ENCODE measurements at regions not wholly inside any gene's neighbourhood (a gene's known extent, or its start where the extent isn't known, plus 50 kb on each side); places are given as distances from the start of the nearest gene placed in this dataset.
"Not testable (repeated sequence)": the region's sequence is repeated elsewhere in the genome, so short reads cannot be mapped to it uniquely, and the experiment has no call there.

DNA sequence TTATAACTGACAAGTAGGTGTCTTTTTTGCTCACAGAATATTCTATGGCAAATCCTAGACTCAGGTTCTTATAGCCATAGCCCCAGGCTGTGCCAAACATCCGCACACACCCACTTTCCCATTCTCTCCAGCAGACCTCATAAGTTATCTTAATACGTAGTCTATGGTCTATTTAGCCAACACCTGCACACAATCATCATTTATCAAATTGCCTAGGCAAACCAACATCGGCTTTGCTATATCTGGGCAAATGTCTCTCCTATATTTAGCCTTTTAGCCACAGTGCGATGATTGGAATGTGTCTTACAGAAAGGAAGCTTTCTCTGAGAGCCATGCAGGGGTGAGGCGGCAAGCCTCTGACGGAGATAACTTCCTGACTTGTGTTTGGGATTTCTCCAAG, 128.0 kb downstream of the POTEC start:
- H3K9me3 ChIP-seq (ENCODE audit: control insufficient read depth, insufficient read depth, low read depth, low read length); POLR2A ChIA-PET; H3K4me3 ChIP-seq (ENCODE audit: low read depth, low read length); H3K27ac ChIP-seq (ENCODE audit: extremely low read depth, low read depth, low read length); CTCF ChIA-PET; H3K4me1 ChIP-seq (ENCODE audit: control insufficient read depth, insufficient read depth, low read length); H3K36me3 ChIP-seq (ENCODE audit: control insufficient read depth in 2 of 2, insufficient read depth in 1 of 2, low read length in 2 of 2): not testable (repeated sequence)

DNA sequence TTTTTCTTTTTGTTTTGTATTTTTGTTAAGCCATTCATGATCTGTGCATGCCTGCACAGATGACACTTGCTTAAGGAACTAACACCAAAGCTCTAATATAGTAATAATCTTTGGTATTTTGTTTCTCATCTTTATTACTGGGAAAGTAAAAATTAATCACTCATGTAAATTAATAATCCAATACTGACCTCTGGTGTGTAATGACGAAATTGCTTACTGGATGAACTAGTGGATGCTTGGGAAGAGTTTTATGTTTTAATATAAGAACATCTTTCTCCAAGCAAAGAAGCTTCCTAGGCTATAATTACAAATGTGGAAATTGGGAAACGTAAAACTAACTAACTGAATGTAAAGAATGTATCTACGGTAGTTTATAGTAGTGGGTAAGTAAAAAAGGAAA, 147.9 kb downstream of the POTEC start:
- H3K4me3 ChIP-seq (ENCODE audit: low read depth, low read length); H3K36me3 ChIP-seq (ENCODE audit: control insufficient read depth in 2 of 2, insufficient read depth in 1 of 2, low read length in 2 of 2); H3K4me1 ChIP-seq (ENCODE audit: control insufficient read depth, insufficient read depth, low read length); POLR2A ChIA-PET; CTCF ChIA-PET; H3K9me3 ChIP-seq (ENCODE audit: control insufficient read depth, insufficient read depth, low read depth, low read length); H3K27ac ChIP-seq (ENCODE audit: extremely low read depth, low read depth, low read length): not testable (repeated sequence)

DNA sequence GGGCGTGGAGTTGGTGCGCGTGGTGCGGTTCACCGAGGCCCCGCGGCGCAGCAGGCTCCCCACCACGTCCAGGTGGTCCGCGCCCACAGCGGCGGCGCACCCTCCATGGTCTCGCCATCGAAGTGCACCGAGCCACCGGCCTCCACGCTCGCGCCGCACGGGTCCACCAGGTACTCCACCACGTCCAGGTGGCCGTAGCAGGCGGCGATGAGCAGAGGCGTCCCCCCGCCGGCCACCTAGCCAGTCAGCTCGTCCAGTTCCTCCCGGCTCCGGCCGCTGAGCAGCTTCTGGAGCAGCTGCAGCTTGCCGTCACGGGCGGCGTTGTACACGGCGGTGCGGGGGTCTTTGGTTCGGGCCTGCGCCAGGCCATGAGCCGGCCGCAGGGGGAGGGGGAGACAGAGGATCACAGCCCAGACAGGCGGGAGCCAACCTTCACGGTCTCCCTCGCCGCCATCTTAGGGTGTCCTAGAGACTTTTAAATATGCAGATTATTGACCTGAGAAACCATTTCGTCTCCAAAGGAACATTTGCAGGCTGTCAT, 149.8 kb downstream of the POTEC start:
- H3K4me3 ChIP-seq (ENCODE audit: low read depth, low read length); CTCF ChIA-PET; POLR2A ChIA-PET: not testable (repeated sequence)

DNA sequence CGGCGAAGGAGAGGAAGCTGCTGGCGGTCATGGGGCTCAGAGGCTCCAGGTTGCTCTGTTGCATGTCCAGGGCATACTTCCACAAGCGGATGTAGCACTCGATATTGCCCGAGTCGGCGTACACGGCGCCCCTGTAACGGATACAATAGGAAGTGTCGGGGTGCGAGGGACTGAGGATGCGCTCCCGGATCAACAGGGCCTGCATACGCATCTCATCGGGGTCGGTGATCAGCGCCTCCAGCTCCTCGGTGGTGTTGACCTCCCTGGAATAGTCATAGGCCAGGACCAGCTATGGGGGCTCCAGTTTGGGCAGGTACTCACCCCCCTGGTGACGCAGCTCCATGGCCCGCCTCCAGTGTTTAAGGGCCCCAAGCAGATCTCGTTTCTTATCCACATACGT, 150.8 kb downstream of the POTEC start:
- H3K4me3 ChIP-seq (ENCODE audit: low read depth, low read length); H3K4me1 ChIP-seq (ENCODE audit: control insufficient read depth, insufficient read depth, low read length); H3K36me3 ChIP-seq (ENCODE audit: control insufficient read depth in 2 of 2, insufficient read depth in 1 of 2, low read length in 2 of 2); POLR2A ChIA-PET; H3K9me3 ChIP-seq (ENCODE audit: control insufficient read depth, insufficient read depth, low read depth, low read length); H3K27ac ChIP-seq (ENCODE audit: extremely low read depth, low read depth, low read length); CTCF ChIA-PET: not testable (repeated sequence)

More for the DNA sequence above, 149.8 kb downstream of the POTEC start:
- H3K27ac ChIP-seq (ENCODE audit: extremely low read depth, low read depth, low read length); H3K36me3 ChIP-seq (ENCODE audit: control insufficient read depth in 2 of 2, insufficient read depth in 1 of 2, low read length in 2 of 2); H3K9me3 ChIP-seq (ENCODE audit: control insufficient read depth, insufficient read depth, low read depth, low read length); H3K4me1 ChIP-seq (ENCODE audit: control insufficient read depth, insufficient read depth, low read length): not testable (repeated sequence)

DNA sequence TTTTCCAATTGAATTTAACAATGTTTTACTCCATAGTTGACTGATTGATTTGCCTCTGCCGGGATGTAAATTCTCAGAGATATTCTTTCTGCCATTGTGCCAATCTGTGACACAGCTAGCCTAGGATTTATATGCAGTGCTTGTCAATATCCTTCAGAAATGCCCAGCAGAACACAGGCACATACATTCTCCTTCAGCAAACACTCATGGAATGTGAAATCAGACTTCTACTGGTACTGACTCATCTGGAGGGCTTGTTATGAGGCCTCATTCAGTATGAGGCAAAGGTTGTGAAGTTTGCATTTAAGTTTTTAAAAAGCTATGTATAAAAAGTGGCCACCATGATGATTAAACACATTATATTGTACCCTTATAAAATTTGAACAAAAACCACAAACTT, 158.4 kb downstream of the POTEC start:
- H3K9me3 ChIP-seq (ENCODE audit: control insufficient read depth, insufficient read depth, low read depth, low read length); H3K36me3 ChIP-seq (ENCODE audit: control insufficient read depth in 2 of 2, insufficient read depth in 1 of 2, low read length in 2 of 2); H3K4me1 ChIP-seq (ENCODE audit: control insufficient read depth, insufficient read depth, low read length); H3K27ac ChIP-seq (ENCODE audit: extremely low read depth, low read depth, low read length); CTCF ChIA-PET; H3K4me3 ChIP-seq (ENCODE audit: low read depth, low read length); POLR2A ChIA-PET: not testable (repeated sequence)

DNA sequence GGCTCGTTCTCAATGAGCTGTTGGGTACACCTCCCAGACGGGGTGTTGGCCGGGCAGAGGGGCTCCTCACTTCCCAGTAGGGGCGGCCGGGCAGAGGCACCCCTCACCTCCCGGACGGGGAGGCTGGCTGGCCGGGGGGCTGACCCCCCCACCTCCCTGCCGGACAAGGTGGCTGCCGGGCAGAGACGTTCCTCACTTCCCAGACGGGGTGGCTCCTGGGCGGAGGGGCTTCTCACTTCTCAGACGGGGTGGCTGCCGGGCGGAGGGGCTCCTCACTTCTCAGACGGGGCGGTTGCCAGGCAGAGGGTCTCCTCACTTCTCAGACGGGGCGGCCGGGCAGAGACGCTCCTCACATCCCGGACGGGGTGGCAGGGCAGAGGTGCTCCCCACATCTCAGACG, 160.7 kb downstream of the POTEC start:
- H3K4me3 ChIP-seq (ENCODE audit: low read depth, low read length); CTCF ChIA-PET; POLR2A ChIA-PET; H3K27ac ChIP-seq (ENCODE audit: extremely low read depth, low read depth, low read length); H3K9me3 ChIP-seq (ENCODE audit: control insufficient read depth, insufficient read depth, low read depth, low read length); H3K36me3 ChIP-seq (ENCODE audit: control insufficient read depth in 2 of 2, insufficient read depth in 1 of 2, low read length in 2 of 2); H3K4me1 ChIP-seq (ENCODE audit: control insufficient read depth, insufficient read depth, low read length): not testable (repeated sequence)

DNA sequence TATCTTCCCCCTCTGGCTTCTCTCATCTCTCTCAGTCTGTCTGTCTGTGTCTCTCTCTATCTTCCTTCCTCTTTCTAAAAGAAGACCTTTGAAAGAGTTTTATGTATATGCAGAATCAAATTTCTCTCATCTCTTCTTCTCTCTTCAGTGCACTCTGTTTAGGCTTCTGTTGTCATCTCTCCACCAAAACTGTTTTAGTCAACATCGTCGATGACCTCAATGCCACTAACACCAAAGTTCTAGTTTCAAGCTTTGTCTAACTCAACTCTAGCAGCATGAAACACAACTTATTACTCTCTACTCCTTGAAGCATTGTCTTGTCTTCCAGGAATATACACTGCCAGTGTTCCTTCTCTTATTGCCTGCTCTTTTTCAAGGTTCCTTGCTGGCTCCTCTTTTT, 163.9 kb downstream of the POTEC start:
- H3K4me3 ChIP-seq (ENCODE audit: low read depth, low read length); CTCF ChIA-PET; H3K27ac ChIP-seq (ENCODE audit: extremely low read depth, low read depth, low read length); H3K4me1 ChIP-seq (ENCODE audit: control insufficient read depth, insufficient read depth, low read length); H3K36me3 ChIP-seq (ENCODE audit: control insufficient read depth in 2 of 2, insufficient read depth in 1 of 2, low read length in 2 of 2); H3K9me3 ChIP-seq (ENCODE audit: control insufficient read depth, insufficient read depth, low read depth, low read length); POLR2A ChIA-PET: not testable (repeated sequence)

DNA sequence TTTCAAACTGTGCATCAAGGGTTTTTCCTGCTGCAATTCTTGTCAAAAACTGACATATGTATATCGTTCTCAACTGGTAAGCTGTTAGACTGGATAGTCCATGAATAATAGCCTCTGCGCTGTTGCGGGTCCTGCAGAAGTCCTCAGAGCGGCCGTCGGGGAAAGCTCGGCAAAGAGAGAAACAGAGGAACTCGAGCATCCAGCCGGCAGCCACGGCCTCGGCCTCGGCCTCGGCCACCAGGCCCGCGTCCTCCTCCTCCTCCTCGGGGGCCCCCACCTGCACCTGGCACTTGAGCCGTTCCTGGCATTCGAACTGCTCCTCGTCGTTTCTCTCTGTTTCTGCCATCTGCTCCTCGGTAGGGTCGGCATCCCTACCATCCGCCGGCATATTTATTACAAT, 165.0 kb downstream of the POTEC start:
- POLR2A ChIA-PET; CTCF ChIA-PET; H3K9me3 ChIP-seq (ENCODE audit: control insufficient read depth, insufficient read depth, low read depth, low read length); H3K36me3 ChIP-seq (ENCODE audit: control insufficient read depth in 2 of 2, insufficient read depth in 1 of 2, low read length in 2 of 2); H3K4me3 ChIP-seq (ENCODE audit: low read depth, low read length); H3K4me1 ChIP-seq (ENCODE audit: control insufficient read depth, insufficient read depth, low read length); H3K27ac ChIP-seq (ENCODE audit: extremely low read depth, low read depth, low read length): not testable (repeated sequence)

DNA sequence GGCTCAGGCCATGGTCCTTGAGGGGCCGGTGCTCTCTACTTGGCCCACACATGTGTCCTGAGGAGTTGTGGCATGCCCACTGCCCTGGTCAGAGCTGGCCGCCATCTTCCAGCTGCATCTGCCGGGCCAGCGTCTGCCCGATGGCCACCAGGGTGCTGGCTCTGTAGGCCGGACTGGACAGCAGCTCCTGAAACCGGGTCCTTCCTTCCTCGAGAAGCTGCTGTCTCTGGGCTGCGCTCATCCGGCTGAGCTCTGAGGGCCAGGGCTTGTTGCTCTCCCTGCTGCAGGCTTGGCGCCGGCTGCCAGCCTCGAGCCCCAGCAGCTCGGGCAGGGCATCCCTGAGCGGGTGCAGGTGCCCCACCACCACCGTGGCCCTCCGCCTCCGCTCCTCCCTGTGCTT, 182.1 kb downstream of the POTEC start:
- CTCF ChIA-PET; H3K9me3 ChIP-seq (ENCODE audit: control insufficient read depth, insufficient read depth, low read depth, low read length); H3K4me1 ChIP-seq (ENCODE audit: control insufficient read depth, insufficient read depth, low read length); H3K36me3 ChIP-seq (ENCODE audit: control insufficient read depth in 2 of 2, insufficient read depth in 1 of 2, low read length in 2 of 2); POLR2A ChIA-PET; H3K4me3 ChIP-seq (ENCODE audit: low read depth, low read length); H3K27ac ChIP-seq (ENCODE audit: extremely low read depth, low read depth, low read length): not testable (repeated sequence)

DNA sequence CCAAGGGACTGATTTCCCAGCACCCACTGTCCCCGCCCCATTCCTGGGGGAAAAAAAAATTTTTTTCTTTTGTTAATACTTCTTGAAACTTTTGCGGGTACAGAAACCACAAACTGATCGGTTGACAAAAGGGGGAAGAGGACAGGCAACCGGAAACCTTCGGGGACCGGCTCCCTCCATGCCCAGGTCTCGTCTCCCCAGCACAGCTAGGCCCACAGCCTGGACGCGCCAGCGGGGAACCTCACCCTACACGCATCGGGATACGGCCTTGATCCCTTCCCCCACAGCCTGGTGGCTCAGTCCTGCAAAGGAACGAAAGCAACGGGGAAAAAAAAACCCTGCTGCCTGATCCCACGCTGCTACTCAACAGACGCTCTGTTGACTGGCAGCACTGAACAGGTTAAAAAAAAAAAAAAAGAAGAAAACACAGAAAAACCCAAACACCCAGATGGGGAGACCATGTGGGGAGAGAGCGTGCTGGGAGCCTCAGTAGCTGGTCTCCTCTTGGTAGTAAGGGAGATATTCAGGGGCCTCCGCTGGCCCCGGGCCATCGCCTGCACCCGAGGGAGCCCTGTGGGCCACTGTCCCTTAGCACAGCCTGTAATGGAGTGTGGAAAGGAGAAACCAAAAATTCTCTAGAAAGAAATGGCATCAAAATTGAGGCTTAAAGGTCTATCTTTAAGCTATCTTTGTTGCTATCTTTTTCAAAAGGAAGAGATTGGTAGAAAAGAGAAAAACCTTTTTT, 185.7 kb downstream of the POTEC start:
- H3K36me3 ChIP-seq (ENCODE audit: control insufficient read depth in 2 of 2, insufficient read depth in 1 of 2, low read length in 2 of 2); H3K4me1 ChIP-seq (ENCODE audit: control insufficient read depth, insufficient read depth, low read length); POLR2A ChIA-PET; H3K9me3 ChIP-seq (ENCODE audit: control insufficient read depth, insufficient read depth, low read depth, low read length); CTCF ChIA-PET; H3K4me3 ChIP-seq (ENCODE audit: low read depth, low read length); H3K27ac ChIP-seq (ENCODE audit: extremely low read depth, low read depth, low read length): not testable (repeated sequence)

DNA sequence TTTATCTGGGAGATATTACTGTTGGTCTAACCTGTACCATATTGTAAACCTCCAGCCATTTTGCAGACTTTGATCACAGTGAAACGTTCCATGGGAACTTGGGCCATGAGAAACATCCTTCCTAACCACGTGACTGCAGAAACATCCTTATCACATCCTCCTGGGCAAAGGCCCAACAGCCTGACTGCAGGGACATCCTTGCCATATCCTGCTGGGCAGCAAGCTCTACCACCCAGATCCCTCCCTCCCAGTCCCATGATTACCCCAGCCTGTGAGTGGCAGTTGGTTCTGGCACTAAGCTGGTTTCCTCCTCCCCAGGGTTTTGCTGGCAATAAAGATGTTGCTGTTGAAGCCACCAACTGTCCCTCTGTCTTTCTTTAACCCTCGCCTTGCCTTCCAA, 201.2 kb downstream of the POTEC start:
- H3K4me3 ChIP-seq (ENCODE audit: low read depth, low read length); POLR2A ChIA-PET; H3K27ac ChIP-seq (ENCODE audit: extremely low read depth, low read depth, low read length); H3K36me3 ChIP-seq (ENCODE audit: control insufficient read depth in 2 of 2, insufficient read depth in 1 of 2, low read length in 2 of 2); H3K9me3 ChIP-seq (ENCODE audit: control insufficient read depth, insufficient read depth, low read depth, low read length); CTCF ChIA-PET; H3K4me1 ChIP-seq (ENCODE audit: control insufficient read depth, insufficient read depth, low read length): not testable (repeated sequence)

DNA sequence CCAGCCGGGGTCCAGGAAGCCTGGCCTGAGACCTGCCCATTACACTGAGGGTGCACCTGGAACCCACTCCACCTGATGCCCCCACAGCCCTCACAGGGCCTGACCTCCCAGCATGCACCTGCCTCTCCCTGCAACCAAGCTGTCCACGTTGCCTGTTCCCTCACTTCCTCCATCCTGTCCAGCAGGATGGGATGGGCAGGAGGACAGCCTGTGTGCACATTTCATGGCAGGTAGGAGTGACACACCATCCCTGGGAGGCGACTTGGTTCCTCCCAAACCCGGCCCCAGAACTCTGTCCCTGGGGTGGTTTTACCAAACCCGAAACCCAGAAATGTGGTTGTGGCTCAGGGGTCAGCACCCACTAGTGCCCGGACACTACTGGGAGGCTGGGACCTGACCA, 203.8 kb upstream of the ZNF519 start:
- H3K4me1 ChIP-seq (ENCODE audit: control insufficient read depth, insufficient read depth, low read length); POLR2A ChIA-PET; H3K4me3 ChIP-seq (ENCODE audit: low read depth, low read length); H3K36me3 ChIP-seq (ENCODE audit: control insufficient read depth in 2 of 2, insufficient read depth in 1 of 2, low read length in 2 of 2); CTCF ChIA-PET; H3K27ac ChIP-seq (ENCODE audit: extremely low read depth, low read depth, low read length); H3K9me3 ChIP-seq (ENCODE audit: control insufficient read depth, insufficient read depth, low read depth, low read length): not testable (repeated sequence)
